Activated CD8-positive, alpha-beta memory T cell treated with anti-CD3 and anti-CD28 coated beads, Interleukin-2, amount 10 ng/mL, durations not matched to agents 7 days and 5 days (primary cell): ENCODE measurements at regions not wholly inside any gene's neighbourhood (a gene's known extent, or its start where the extent isn't known, plus 50 kb on each side); places are given as distances from the start of the nearest gene placed in this dataset.
"Not testable (repeated sequence)": the region's sequence is repeated elsewhere in the genome, so short reads cannot be mapped to it uniquely, and the experiment has no call there.

Experiments
- ATAC-seq: fragments of 150-1000 bp; cut with Tn5 transposase; one replicate; pipeline ENCODE4 v1.10.0; 2021; ENCODE audit warnings: moderate library complexity
- CTCF ChIA-PET: fragments of 350-600 bp; sonication (Branson Sonifier 250); formaldehyde crosslinking; loops from one replicate; lab custom pipeline; 2021; ENCODE audit warnings: antibody characterized with exemption; lab: Charles Lee
- DNase-seq: peaks from one replicate; pipeline ENCODE4 v3.0.0-alpha.2; 2020
- H3K27ac Mint-ChIP-seq: one replicate; pipeline ENCODE4 v1.8.0; 2021; ENCODE audit warnings: mild to moderate bottlenecking, mixed read lengths
- H3K27me3 Mint-ChIP-seq: one replicate; pipeline ENCODE4 v1.8.0; 2021; ENCODE audit warnings: mixed read lengths
- H3K36me3 Mint-ChIP-seq: one replicate; pipeline ENCODE4 v1.8.0; 2021; ENCODE audit warnings: mild to moderate bottlenecking, mixed read lengths
- H3K4me1 Mint-ChIP-seq: one replicate; pipeline ENCODE4 v1.8.0; 2021; ENCODE audit warnings: mixed read lengths
- H3K4me3 Mint-ChIP-seq: one replicate; pipeline ENCODE4 v1.8.0; 2021; ENCODE audit warnings: mild to moderate bottlenecking, moderate library complexity, mixed read lengths
- H3K9me3 Mint-ChIP-seq: one replicate; pipeline ENCODE4 v1.8.0; 2022; ENCODE audit warnings: low read depth, mixed read lengths

GRCh38 chr5:104345222-104346016, 782.8 kb upstream of the NUDT12 start:
- ATAC-seq (no peak), DNase-seq (no peak)
- Mint-ChIP-seq H3K9me3 (peaks cover 2% of the 10 kb centered on the region), H3K27ac (no peak overlapping the region), H3K36me3 (no peaks in the 10 kb centered on the region), H3K4me1 (no peaks in the 10 kb centered on the region), H3K4me3 (no peak overlapping the region), H3K27me3 (no peaks in the 10 kb centered on the region)
- CTCF ChIA-PET: no interaction called here

DNA sequence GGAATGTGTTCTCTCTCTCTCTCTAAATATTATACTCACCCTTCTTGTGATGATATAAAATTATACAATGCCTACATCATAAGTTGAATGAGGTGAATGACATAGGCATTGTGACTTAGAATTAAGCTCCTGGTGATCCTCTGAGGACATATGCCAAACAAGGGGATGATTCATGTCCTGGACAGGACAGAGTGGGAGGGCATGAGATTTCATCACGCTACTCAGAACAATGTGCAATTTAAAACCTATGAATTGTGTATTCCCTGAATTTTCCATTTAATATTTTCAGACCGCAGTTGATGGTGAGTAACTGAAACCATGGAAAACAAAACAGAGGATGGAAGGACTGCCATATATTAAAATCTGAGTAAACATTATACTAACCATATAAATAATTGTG, 782.2 kb upstream of the NUDT12 start:
- DNase-seq: no peak
- no peaks in the 10 kb centered on the region for H3K27me3 Mint-ChIP-seq
- peaks cover 2% of the 10 kb centered on the region for H3K9me3 Mint-ChIP-seq
- ATAC-seq: no peak
- CTCF ChIA-PET: no interaction called here
- no peak overlapping the region for H3K4me3 Mint-ChIP-seq
- no peaks in the 10 kb centered on the region for H3K4me1 Mint-ChIP-seq
- no peaks in the 10 kb centered on the region for H3K36me3 Mint-ChIP-seq
- H3K27ac Mint-ChIP-seq: no peak overlapping the region

DNA sequence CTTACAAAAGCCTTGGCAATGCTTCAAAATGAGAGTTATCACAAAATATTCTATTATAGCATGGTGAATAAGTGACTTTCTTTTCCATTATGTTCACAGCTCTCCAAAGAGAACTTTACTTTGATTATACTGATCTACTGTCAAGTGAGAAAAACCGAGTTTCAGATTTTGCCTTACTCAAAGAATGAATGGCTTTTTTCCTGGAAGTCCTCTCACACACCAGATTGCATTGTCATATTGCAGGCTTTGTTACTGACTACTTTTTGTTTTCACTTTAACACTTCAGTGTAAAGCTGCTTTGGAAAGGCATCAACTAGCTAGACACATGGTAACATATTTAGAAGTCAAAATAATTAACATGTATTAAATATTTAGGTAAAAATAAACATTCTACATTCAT, 765.2 kb upstream of the NUDT12 start:
- no peaks in the 10 kb centered on the region for H3K27me3 Mint-ChIP-seq
- no peak for DNase-seq

DNA sequence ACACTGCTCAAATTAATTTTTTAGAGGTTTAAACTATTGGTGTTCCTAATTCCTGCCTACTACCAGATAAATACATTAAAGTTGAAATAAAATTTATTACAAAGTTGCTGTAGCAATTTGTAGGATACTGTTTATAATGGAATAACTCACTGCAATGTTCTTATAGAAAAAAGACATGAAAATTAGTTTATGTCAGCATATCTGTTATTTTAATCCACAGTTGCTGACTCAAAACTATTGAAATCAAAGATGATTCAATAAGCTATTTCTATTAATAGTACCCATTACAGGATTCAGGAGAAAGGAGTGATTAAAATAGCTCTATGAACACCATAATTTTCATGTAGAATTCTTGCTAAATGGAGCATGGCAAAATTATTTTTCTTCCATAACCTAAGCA, 764.4 kb upstream of the NUDT12 start:
- ATAC-seq (no peak), DNase-seq (no peak)
- Mint-ChIP-seq H3K27me3 (no peaks in the 10 kb centered on the region), H3K9me3 (peaks cover 4% of the 10 kb centered on the region), H3K36me3 (no peaks in the 10 kb centered on the region), H3K4me3 (no peak overlapping the region), H3K27ac (no peak overlapping the region), H3K4me1 (no peaks in the 10 kb centered on the region)
- CTCF ChIA-PET: no interaction called here

More for the DNA sequence above, 765.2 kb upstream of the NUDT12 start:
- H3K4me3 Mint-ChIP-seq: no peak overlapping the region
- no peaks in the 10 kb centered on the region for H3K36me3 Mint-ChIP-seq
- no peaks in the 10 kb centered on the region for H3K4me1 Mint-ChIP-seq
- H3K9me3 Mint-ChIP-seq: peaks cover 6% of the 10 kb centered on the region
- no peak for ATAC-seq
- H3K27ac Mint-ChIP-seq: no peak overlapping the region
- CTCF ChIA-PET: no interaction called here

- Mint-ChIP-seq H3K27ac (no peak overlapping the region), H3K36me3 (no peaks in the 10 kb centered on the region), H3K4me3 (no peak overlapping the region), H3K9me3 (no peaks in the 10 kb centered on the region), H3K4me1 (no peaks in the 10 kb centered on the region), H3K27me3 (no peaks in the 10 kb centered on the region)
- ATAC-seq: no peak
- CTCF ChIA-PET: no interaction called here
- DNase-seq: no peak
Observed at GRCh38 chr5:104325356-104325755, 762.8 kb upstream of the NUDT12 start.

GRCh38 chr5:104316676-104317075, 754.1 kb upstream of the NUDT12 start:
- H3K36me3 Mint-ChIP-seq, H3K4me1 Mint-ChIP-seq, H3K4me3 Mint-ChIP-seq, DNase-seq, H3K9me3 Mint-ChIP-seq, ATAC-seq, CTCF ChIA-PET, H3K27me3 Mint-ChIP-seq, H3K27ac Mint-ChIP-seq: not testable (repeated sequence)

- no peaks in the 10 kb centered on the region for H3K27me3 Mint-ChIP-seq
- H3K27ac Mint-ChIP-seq: no peak overlapping the region
- no peaks in the 10 kb centered on the region for H3K4me1 Mint-ChIP-seq
- CTCF ChIA-PET: no interaction called here
- peaks cover 5% of the 10 kb centered on the region for H3K9me3 Mint-ChIP-seq
- no peaks in the 10 kb centered on the region for H3K36me3 Mint-ChIP-seq
- no peak for ATAC-seq
- H3K4me3 Mint-ChIP-seq: no peak overlapping the region
- DNase-seq: no peak
Observed at GRCh38 chr5:104312481-104312880, 749.9 kb upstream of the NUDT12 start.

GRCh38 chr5:104305602-104306001, 743.0 kb upstream of the NUDT12 start:
- DNase-seq (no peak), ATAC-seq (no peak)
- no peak overlapping the region for H3K27ac Mint-ChIP-seq
- H3K4me1 Mint-ChIP-seq: no peaks in the 10 kb centered on the region
- no peaks in the 10 kb centered on the region for H3K36me3 Mint-ChIP-seq
- CTCF ChIA-PET: no interaction called here
- peaks cover 9% of the 10 kb centered on the region for H3K9me3 Mint-ChIP-seq
- H3K4me3 Mint-ChIP-seq: no peak overlapping the region
- no peaks in the 10 kb centered on the region for H3K27me3 Mint-ChIP-seq

GRCh38 chr5:104299998-104300706, 737.6 kb upstream of the NUDT12 start:
- no peak for ATAC-seq
- DNase-seq: no peak
- peaks cover 7% of the 10 kb centered on the region for H3K9me3 Mint-ChIP-seq
- no peak overlapping the region for H3K27ac Mint-ChIP-seq
- CTCF ChIA-PET: no interaction called here
- H3K4me3 Mint-ChIP-seq: no peak overlapping the region
- no peaks in the 10 kb centered on the region for H3K36me3 Mint-ChIP-seq
- H3K4me1 Mint-ChIP-seq: no peaks in the 10 kb centered on the region
- no peaks in the 10 kb centered on the region for H3K27me3 Mint-ChIP-seq

- no peaks in the 10 kb centered on the region for H3K27me3 Mint-ChIP-seq
- peaks cover 7% of the 10 kb centered on the region for H3K9me3 Mint-ChIP-seq
- H3K4me3 Mint-ChIP-seq: no peak overlapping the region
- no peaks in the 10 kb centered on the region for H3K4me1 Mint-ChIP-seq
- DNase-seq: no peak
- CTCF ChIA-PET: no interaction called here
- H3K36me3 Mint-ChIP-seq: no peaks in the 10 kb centered on the region
- no peak overlapping the region for H3K27ac Mint-ChIP-seq
- no peak for ATAC-seq
Observed at GRCh38 chr5:104298518-104298917, 735.9 kb upstream of the NUDT12 start.

DNA sequence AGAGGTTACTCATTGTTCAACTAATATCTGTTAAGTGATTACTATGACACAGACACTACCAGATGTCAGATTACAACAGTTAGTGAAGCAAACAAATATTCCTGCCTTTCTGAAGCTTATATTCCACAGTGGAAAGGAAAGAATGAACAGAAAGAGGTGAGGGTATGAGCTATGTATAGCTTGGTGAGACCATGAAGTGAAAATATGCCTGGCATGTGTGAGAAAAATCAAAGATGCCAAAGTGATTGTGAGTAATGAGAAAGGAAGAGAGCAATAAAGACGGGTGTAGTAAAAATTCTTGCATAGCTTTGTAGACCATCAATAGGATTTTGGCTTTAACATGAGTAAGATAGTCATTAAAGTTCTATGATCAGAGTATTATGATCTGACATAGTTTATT, 734.5 kb upstream of the NUDT12 start:
- no peaks in the 10 kb centered on the region for H3K27me3 Mint-ChIP-seq
- CTCF ChIA-PET: no interaction called here
- no peak for DNase-seq
- no peak overlapping the region for H3K27ac Mint-ChIP-seq
- no peak for ATAC-seq
- H3K4me3 Mint-ChIP-seq: no peak overlapping the region
- H3K36me3 Mint-ChIP-seq: no peaks in the 10 kb centered on the region
- no peaks in the 10 kb centered on the region for H3K4me1 Mint-ChIP-seq
- peaks cover 12% of the 10 kb centered on the region for H3K9me3 Mint-ChIP-seq

- no peaks in the 10 kb centered on the region for H3K4me1 Mint-ChIP-seq
- DNase-seq (no peak), ATAC-seq (no peak)
- H3K9me3 Mint-ChIP-seq: peaks cover 12% of the 10 kb centered on the region
- H3K27me3 Mint-ChIP-seq: no peaks in the 10 kb centered on the region
- CTCF ChIA-PET: no interaction called here
- no peak overlapping the region for H3K27ac Mint-ChIP-seq
- no peak overlapping the region for H3K4me3 Mint-ChIP-seq
- no peaks in the 10 kb centered on the region for H3K36me3 Mint-ChIP-seq
Observed at GRCh38 chr5:104295991-104296390, 733.4 kb upstream of the NUDT12 start.

GRCh38 chr5:104283136-104283535, 720.5 kb upstream of the NUDT12 start:
- no peaks in the 10 kb centered on the region for H3K4me1 Mint-ChIP-seq
- ATAC-seq: no peak
- peaks cover 3% of the 10 kb centered on the region for H3K9me3 Mint-ChIP-seq
- no peaks in the 10 kb centered on the region for H3K27me3 Mint-ChIP-seq
- H3K27ac Mint-ChIP-seq: no peak overlapping the region
- CTCF ChIA-PET: no interaction called here
- no peaks in the 10 kb centered on the region for H3K36me3 Mint-ChIP-seq
- DNase-seq: no peak
- H3K4me3 Mint-ChIP-seq: no peak overlapping the region

DNA sequence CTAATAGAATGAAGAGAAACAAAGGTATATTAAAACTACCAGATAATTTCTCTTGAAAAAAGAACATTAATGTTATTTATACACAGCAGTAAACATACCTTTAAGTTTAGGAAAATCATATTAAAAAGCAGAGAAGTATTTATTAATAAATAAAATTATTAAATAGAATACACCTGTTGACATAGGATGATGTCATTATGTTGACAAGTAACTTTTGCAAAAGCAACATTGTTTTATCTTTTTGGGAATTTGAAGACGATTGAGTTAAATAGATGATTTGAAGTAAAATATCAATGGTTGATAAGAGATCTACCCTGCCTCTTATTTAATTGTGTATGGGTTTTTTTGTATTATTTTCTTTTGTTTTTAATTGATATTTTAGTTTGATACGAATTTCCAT, 711.1 kb upstream of the NUDT12 start:
- Mint-ChIP-seq H3K4me1 (no peaks in the 10 kb centered on the region), H3K9me3 (peaks cover 3% of the 10 kb centered on the region), H3K27me3 (no peaks in the 10 kb centered on the region), H3K4me3 (no peak overlapping the region), H3K27ac (no peak overlapping the region), H3K36me3 (no peaks in the 10 kb centered on the region)
- CTCF ChIA-PET: no interaction called here
- no peak for ATAC-seq
- no peak for DNase-seq
